H1 (cell line): ENCODE measurements at regions not wholly inside any gene's neighbourhood (a gene's known extent, or its start where the extent isn't known, plus 50 kb on each side); places are given as distances from the start of the nearest gene placed in this dataset.

ENCODE experiments used
- BACH1 ChIP-seq: IDR thresholded peaks from 2 replicates; pipeline ENCODE4 v1.6.1; 2012; ENCODE audit warnings: low read length, improper control_type of control experiment
- EGR1 ChIP-seq: IDR thresholded peaks from 2 replicates; pipeline ENCODE4 v1.6.1; 2011; ENCODE audit warnings: low read depth, low read length, borderline replicate concordance
- KDM4A ChIP-seq: IDR thresholded peaks from one replicate; pipeline ENCODE4 v1.7.1; 2012; ENCODE audit warnings: low read depth, mild to moderate bottlenecking, moderate library complexity, low read length, inconsistent platforms; ENCODE audit not compliant: severe bottlenecking
- TAF1 ChIP-seq: IDR thresholded peaks from 2 replicates; pipeline ENCODE4 v1.6.1; 2011; ENCODE audit warnings: mild to moderate bottlenecking, low read depth, low read length
- TAF7 ChIP-seq: optimal IDR thresholded peaks from 2 replicates; pipeline ENCODE3; 2011; ENCODE audit warnings: low read depth, mild to moderate bottlenecking, inconsistent platforms, low read length, moderate library complexity, borderline replicate concordance

GRCh38 chr22:49540084-49540912 is 287.4 kb downstream of the BRD1 start (continued):
- TF ChIP-seq EGR1 (no peak), KDM4A (no peak), TAF1 (no peak), TAF7 (no peak), BACH1 (no peak)
